ENCODE measurements at regions not wholly inside any gene's neighbourhood (a gene's known extent, or its start where the extent isn't known, plus 50 kb on each side); places are given as distances from the start of the nearest gene placed in this dataset.

DNA sequence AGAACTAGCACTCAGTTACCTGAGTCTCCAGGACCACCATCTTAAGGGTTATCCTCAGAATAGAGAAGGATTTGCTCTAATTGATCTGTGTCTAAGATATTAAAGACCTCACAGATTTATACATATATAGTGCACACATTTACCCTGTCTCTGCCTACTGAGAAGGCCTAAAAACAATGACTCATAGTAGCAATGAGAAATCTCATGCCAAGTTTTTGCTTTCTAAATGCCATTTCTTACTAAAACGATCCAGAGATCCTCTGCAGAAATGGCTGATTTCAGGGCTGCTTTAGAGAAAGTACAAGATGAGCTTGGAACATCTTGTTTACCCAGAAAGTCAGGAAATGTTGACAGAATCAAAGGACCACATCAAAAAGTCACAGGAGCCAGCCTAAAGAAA is 79.1 kb upstream of the INPP4B start:
- no peaks in the 10 kb centered on the region for H3K36me3 Mint-ChIP-seq (ENCODE audit: low read depth)
- no peak overlapping the region for H3K9ac ChIP-seq (ENCODE audit: extremely low read depth, low read length, poor library complexity, severe bottlenecking)
- no peak overlapping the region for H3K27ac ChIP-seq (ENCODE audit: low read depth, low read length)
- H3K27me3 ChIP-seq (ENCODE audit: control insufficient read depth, insufficient read depth, low read length, poor library complexity, severe bottlenecking) = no peaks in the 10 kb centered on the region
- no peaks in the 10 kb centered on the region for H3K36me3 ChIP-seq (ENCODE audit: control insufficient read depth, insufficient read depth, low read length)
- no peaks in the 10 kb centered on the region for H3K27me3 Mint-ChIP-seq (ENCODE audit: insufficient read depth)
- H3K9me3 Mint-ChIP-seq = no peaks in the 10 kb centered on the region
- TF ChIP-seq, protein P1, sequence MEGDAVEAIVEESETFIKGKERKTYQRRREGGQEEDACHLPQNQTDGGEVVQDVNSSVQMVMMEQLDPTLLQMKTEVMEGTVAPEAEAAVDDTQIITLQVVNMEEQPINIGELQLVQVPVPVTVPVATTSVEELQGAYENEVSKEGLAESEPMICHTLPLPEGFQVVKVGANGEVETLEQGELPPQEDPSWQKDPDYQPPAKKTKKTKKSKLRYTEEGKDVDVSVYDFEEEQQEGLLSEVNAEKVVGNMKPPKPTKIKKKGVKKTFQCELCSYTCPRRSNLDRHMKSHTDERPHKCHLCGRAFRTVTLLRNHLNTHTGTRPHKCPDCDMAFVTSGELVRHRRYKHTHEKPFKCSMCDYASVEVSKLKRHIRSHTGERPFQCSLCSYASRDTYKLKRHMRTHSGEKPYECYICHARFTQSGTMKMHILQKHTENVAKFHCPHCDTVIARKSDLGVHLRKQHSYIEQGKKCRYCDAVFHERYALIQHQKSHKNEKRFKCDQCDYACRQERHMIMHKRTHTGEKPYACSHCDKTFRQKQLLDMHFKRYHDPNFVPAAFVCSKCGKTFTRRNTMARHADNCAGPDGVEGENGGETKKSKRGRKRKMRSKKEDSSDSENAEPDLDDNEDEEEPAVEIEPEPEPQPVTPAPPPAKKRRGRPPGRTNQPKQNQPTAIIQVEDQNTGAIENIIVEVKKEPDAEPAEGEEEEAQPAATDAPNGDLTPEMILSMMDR (conservative IDR thresholded peaks at IDR 0.05) = no peak
- no peak for DNase-seq
- H3K4me3 Mint-ChIP-seq = no peak overlapping the region
- no peak overlapping the region for H3K27ac Mint-ChIP-seq
- WGBS, 2 experiments (ENCODE audit: insufficient coverage in 1 of 2, insufficient read length in 1 of 2) = 86% methylated on average over 1 of the region's 1 CpG; no CpG with 5 or more reads in 1 of the 2 experiments
- H3K9me3 ChIP-seq (ENCODE audit: control insufficient read depth, low read length) = no peaks in the 10 kb centered on the region
- peaks cover 4% of the 10 kb centered on the region for H3K4me1 ChIP-seq (ENCODE audit: control insufficient read depth, insufficient read depth, low read length)
- peaks cover 16% of the 10 kb centered on the region for H3K4me1 Mint-ChIP-seq
- no peak overlapping the region for H3K4me3 ChIP-seq (ENCODE audit: low read length)

DNA sequence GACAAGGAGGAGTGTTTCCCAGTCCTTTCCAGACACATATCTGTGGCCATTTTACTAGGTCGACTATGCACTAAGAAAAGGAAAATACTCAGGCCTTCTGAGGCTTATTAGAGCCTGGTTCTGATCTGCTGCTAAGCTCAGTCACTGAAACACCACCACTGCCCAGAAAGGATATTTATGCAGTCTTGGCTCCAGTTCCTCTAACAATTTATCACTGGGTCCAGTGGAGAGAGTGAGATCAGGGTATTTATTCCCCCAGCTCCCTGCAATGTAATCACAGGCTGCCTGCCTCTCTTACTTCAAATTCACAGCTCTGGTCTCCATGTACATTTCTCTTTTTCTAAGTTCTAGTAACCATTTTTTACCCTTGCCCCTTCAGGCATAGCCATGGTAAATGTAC is 81.6 kb upstream of the INPP4B start:
- no peaks in the 10 kb centered on the region for H3K4me1 ChIP-seq (ENCODE audit: control insufficient read depth, insufficient read depth, low read length)
- H3K4me3 Mint-ChIP-seq = no peak overlapping the region

DNA sequence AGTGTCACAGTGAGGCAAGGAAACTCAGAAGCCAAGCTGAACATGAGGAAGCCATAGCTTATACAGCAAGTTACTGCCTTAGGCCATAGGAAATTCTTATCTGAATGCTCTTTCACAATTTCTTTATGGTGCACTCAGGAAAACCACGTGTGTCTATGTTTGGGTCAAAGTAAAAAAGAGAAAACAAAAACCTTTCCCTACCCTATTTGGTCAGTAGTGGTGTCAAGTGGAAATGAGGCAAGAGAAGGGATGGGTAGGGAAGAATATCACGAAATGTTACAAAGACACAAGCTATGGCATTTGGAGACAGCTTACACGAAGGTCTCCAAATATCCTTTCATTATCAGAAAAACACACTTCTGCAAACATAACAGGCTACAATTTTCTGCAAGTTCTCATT is 83.4 kb upstream of the INPP4B start:
- Histone ChIP-seq H3K36me3 (ENCODE audit: control insufficient read depth, insufficient read depth, low read length) (no peaks in the 10 kb centered on the region), H3K4me3 (ENCODE audit: low read length) (no peak overlapping the region), H3K27ac (ENCODE audit: low read depth, low read length) (no peak overlapping the region), H3K27me3 (ENCODE audit: control insufficient read depth, insufficient read depth, low read length, poor library complexity, severe bottlenecking) (no peaks in the 10 kb centered on the region), H3K4me1 (ENCODE audit: control insufficient read depth, insufficient read depth, low read length) (no peaks in the 10 kb centered on the region), H3K9me3 (ENCODE audit: control insufficient read depth, low read length) (no peaks in the 10 kb centered on the region), H3K9ac (ENCODE audit: extremely low read depth, low read length, poor library complexity, severe bottlenecking) (no peak overlapping the region)
- Mint-ChIP-seq H3K4me3 (no peak overlapping the region), H3K9me3 (no peaks in the 10 kb centered on the region), H3K4me1 (peaks cover 5% of the 10 kb centered on the region), H3K36me3 (ENCODE audit: low read depth) (no peaks in the 10 kb centered on the region), H3K27me3 (ENCODE audit: insufficient read depth) (no peaks in the 10 kb centered on the region), H3K27ac (no peak overlapping the region)
- 82% methylated on average over 3 of the region's 3 CpGs; no CpG with 5 or more reads in 1 of the 2 experiments for WGBS, 2 experiments (ENCODE audit: insufficient coverage in 1 of 2, insufficient read length in 1 of 2)
- DNase-seq = no peak
- TF ChIP-seq, protein P1 (conservative IDR thresholded peaks at IDR 0.05) = no peak

More for the DNA sequence above, 81.6 kb upstream of the INPP4B start:
- H3K4me3 ChIP-seq (ENCODE audit: low read length) = no peak overlapping the region
- H3K9me3 ChIP-seq (ENCODE audit: control insufficient read depth, low read length) = no peaks in the 10 kb centered on the region
- no peaks in the 10 kb centered on the region for H3K9me3 Mint-ChIP-seq
- TF ChIP-seq, protein P1 (conservative IDR thresholded peaks at IDR 0.05) = no peak
- no peaks in the 10 kb centered on the region for H3K27me3 Mint-ChIP-seq (ENCODE audit: insufficient read depth)
- H3K27ac Mint-ChIP-seq = no peak overlapping the region
- H3K36me3 Mint-ChIP-seq (ENCODE audit: low read depth) = no peaks in the 10 kb centered on the region
- WGBS, 2 experiments (ENCODE audit: insufficient coverage in 1 of 2, insufficient read length in 1 of 2) = 63 to 80% methylated on average over 1 of the region's 1 CpG
- H3K27me3 ChIP-seq (ENCODE audit: control insufficient read depth, insufficient read depth, low read length, poor library complexity, severe bottlenecking) = no peaks in the 10 kb centered on the region
- peaks cover 11% of the 10 kb centered on the region for H3K4me1 Mint-ChIP-seq
- H3K36me3 ChIP-seq (ENCODE audit: control insufficient read depth, insufficient read depth, low read length) = no peaks in the 10 kb centered on the region
- no peak overlapping the region for H3K9ac ChIP-seq (ENCODE audit: extremely low read depth, low read length, poor library complexity, severe bottlenecking)
- DNase-seq = no peak
- no peak overlapping the region for H3K27ac ChIP-seq (ENCODE audit: low read depth, low read length)
